Vagina (tissue), 2 donors: ENCODE measurements at regions not wholly inside any gene's neighbourhood (a gene's known extent, or its start where the extent isn't known, plus 50 kb on each side); places are given as distances from the start of the nearest gene placed in this dataset.

ENCODE experiments used
- DNase-seq, 2 donors: peaks; one replicate each; pipeline ENCODE4 v3.0.0-alpha.2; 2017; ENCODE audit errors: extremely low spot score in 2 of 2
- H3K27ac ChIP-seq: fragments of 200-600 bp; sonication (generic); one replicate; pipeline ENCODE4 v1.5.1; 2019
- H3K27me3 ChIP-seq: fragments of 200-600 bp; sonication (generic); one replicate; pipeline ENCODE4 v1.5.1; 2019
- H3K36me3 ChIP-seq, 2 donors: fragments of 200-600 bp; sonication (generic); one replicate each; pipeline ENCODE4 v1.5.1; 2017 to 2019
- H3K4me1 ChIP-seq: fragments of 200-600 bp; sonication (generic); one replicate; pipeline ENCODE4 v1.5.1; 2019
- H3K4me3 ChIP-seq, 2 donors: fragments of 200-600 bp; sonication (generic); 1 replicate in 1 of 2; 2 replicates in 1 of 2; pipeline ENCODE4 v1.5.1; 2016 to 2019
- H3K9me3 ChIP-seq: fragments of 200-600 bp; sonication (generic); one replicate; pipeline ENCODE4 v1.5.1; 2019
- CTCF ChIP-seq, 3 experiments: fragments of 450-650 bp in 2 of 3; fragments of 200-600 bp in 1 of 3; sonication (generic) in 1 of 3; IDR thresholded peaks; one replicate each; pipeline ENCODE4 v1.5.1; 2017 to 2019; ENCODE audit warnings: antibody characterized with exemption in 3 of 3, mild to moderate bottlenecking in 2 of 3, moderate library complexity in 2 of 3
- POLR2A ChIP-seq, 2 donors: fragments of 450-650 bp; IDR thresholded peaks; one replicate each; pipeline ENCODE4 v1.6.1; 2017; ENCODE audit warnings: antibody characterized with exemption in 2 of 2, mild to moderate bottlenecking in 2 of 2, moderate library complexity in 2 of 2
- POLR2AphosphoS5 ChIP-seq, 2 donors: sonication (generic); formaldehyde crosslinking; IDR thresholded peaks; one replicate each; pipeline ENCODE4 v1.9.0; 2017; ENCODE audit warnings: antibody characterized with exemption in 2 of 2, mild to moderate bottlenecking in 2 of 2, low read depth in 1 of 2; ENCODE audit not compliant: insufficient read depth in 1 of 2
- intact Hi-C: fragments of 100-400 bp; cut with DNase I; formaldehyde crosslinking; loops from one replicate; pipeline ENCODE4 v1.15.1; 2023

- intact Hi-C loops, result no loop called here
- Histone ChIP-seq H3K4me1 (peaks cover 6% of the 10 kb centered on the region), H3K4me3 (no peak overlapping the region), H3K9me3 (no peaks in the 10 kb centered on the region), H3K27me3 (peaks cover 4% of the 10 kb centered on the region), H3K36me3 (no peaks in the 10 kb centered on the region), H3K27ac (no peak overlapping the region)
- TF ChIP-seq POLR2AphosphoS5 (IDR thresholded peaks at IDR 0.05; ENCODE audit: insufficient read depth in 1 of 2, low read depth in 1 of 2) (no peak), CTCF (IDR thresholded peaks at IDR 0.05) (no peak), POLR2A (IDR thresholded peaks at IDR 0.05) (no peak)
- DNase-seq, result no peak
Observed at GRCh38 chr10:100683545-100684300, 61.7 kb upstream of the PAX2 start.

GRCh38 chr10:100684688-100685235 lies 60.6 kb upstream of the PAX2 start:
- intact Hi-C loops, result no loop called here

GRCh38 chr10:100685331-100685730 lies 60.1 kb upstream of the PAX2 start:
- intact Hi-C loops, result no loop called here
- TF ChIP-seq POLR2AphosphoS5 (IDR thresholded peaks at IDR 0.05; ENCODE audit: insufficient read depth in 1 of 2, low read depth in 1 of 2), result no peak
- TF ChIP-seq POLR2A (IDR thresholded peaks at IDR 0.05), result no peak
- TF ChIP-seq CTCF (IDR thresholded peaks at IDR 0.05), result no peak
- no peak for DNase-seq
- Histone ChIP-seq H3K36me3 (no peaks in the 10 kb centered on the region), H3K27me3 (peaks cover 4% of the 10 kb centered on the region), H3K4me1 (peaks cover 6% of the 10 kb centered on the region), H3K4me3 (no peak overlapping the region), H3K27ac (no peak overlapping the region), H3K9me3 (no peaks in the 10 kb centered on the region)

More at GRCh38 chr10:100684688-100685235, 60.6 kb upstream of the PAX2 start:
- H3K36me3 ChIP-seq, result no peaks in the 10 kb centered on the region
- no peak for TF ChIP-seq CTCF (IDR thresholded peaks at IDR 0.05)
- peaks cover 6% of the 10 kb centered on the region for H3K4me1 ChIP-seq
- H3K9me3 ChIP-seq, result no peaks in the 10 kb centered on the region
- no peak overlapping the region for H3K27ac ChIP-seq
- no peak overlapping the region for H3K4me3 ChIP-seq
- DNase-seq, result no peak
- peaks cover 4% of the 10 kb centered on the region for H3K27me3 ChIP-seq

GRCh38 chr10:100687143-100688003 lies 58.0 kb upstream of the PAX2 start:
- DNase-seq, result no peak
- Histone ChIP-seq H3K27me3 (peaks cover 4% of the 10 kb centered on the region), H3K4me1 (no peaks in the 10 kb centered on the region), H3K27ac (no peak overlapping the region), H3K36me3 (no peaks in the 10 kb centered on the region), H3K9me3 (no peaks in the 10 kb centered on the region), H3K4me3 (no peak overlapping the region)
- TF ChIP-seq POLR2A (IDR thresholded peaks at IDR 0.05), result no peak
- TF ChIP-seq POLR2AphosphoS5 (IDR thresholded peaks at IDR 0.05; ENCODE audit: insufficient read depth in 1 of 2, low read depth in 1 of 2), result no peak
- TF ChIP-seq CTCF (IDR thresholded peaks at IDR 0.05), result no peak
- intact Hi-C loops, result no loop called here
